GM19328 (cell line): ENCODE measurements at regions not wholly inside any gene's neighbourhood (a gene's known extent, or its start where the extent isn't known, plus 50 kb on each side); places are given as distances from the start of the nearest gene placed in this dataset.

Source experiments
- ATAC-seq: cut with Tn5 transposase; IDR thresholded peaks from one replicate; pipeline ENCODE4 v1.9.1; 2021; ENCODE audit warnings: mild to moderate bottlenecking, moderate library complexity; ENCODE audit not compliant: unreplicated experiment

DNA sequence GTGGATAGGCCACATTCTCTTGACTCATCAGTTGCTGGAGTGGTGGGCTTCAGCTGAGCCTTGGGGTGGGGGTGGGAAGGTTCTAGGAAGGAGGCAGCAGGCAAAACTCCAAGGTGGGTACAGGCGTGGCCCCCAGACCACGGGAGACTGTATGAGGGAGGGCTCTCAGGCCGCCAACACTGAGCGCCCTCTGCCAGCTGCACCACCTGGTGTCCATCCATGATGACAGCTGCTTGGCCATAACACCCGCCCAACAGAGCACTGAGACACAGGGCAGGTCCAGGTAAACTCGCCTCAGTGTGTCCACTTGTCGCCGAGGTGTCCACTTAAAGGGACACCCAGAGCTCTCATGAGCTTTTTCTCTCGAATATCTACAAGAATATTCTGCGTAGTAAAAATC, 133.5 kb downstream of the C16orf95 start:
- ATAC-seq, result no peak

DNA sequence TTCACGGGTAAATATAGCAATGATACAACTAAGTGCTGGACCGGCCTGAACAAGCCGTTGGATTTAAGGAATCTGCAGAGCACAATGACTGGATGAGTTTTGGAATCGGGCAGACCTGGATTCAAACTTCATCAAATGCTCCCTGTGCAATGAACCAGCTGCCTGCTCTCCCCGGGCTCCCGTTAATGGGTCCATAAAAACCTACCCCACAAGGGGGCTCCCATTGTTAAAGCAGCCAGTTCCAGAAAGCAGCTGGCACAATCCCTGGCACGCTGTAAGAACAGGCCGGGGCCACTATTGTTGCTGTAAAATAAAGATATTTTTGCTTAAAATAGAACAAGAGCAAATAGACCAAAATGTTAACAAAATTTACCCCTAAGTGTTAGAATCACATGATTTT, 131.9 kb downstream of the C16orf95 start:
- ATAC-seq, result no peak

DNA sequence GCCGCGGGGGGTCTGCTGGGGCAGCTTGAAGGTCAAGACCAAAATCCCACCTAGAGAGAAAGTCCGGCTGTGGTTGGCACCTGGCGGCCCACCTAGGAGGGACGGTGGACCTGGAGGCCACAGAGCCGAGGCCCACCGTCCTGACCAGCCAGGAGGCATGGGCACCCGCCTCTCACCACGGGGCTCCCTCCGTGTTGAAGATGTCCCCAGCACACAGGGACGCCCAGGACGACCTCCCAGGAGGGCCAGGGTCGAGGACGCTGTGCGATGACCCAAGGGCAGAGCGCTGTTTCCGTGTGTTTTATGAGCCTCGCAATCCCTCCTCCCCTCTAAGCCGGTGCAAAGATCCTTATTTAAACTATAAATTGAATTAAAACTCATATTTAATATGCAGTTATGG, 131.2 kb downstream of the C16orf95 start:
- no peak for ATAC-seq

DNA sequence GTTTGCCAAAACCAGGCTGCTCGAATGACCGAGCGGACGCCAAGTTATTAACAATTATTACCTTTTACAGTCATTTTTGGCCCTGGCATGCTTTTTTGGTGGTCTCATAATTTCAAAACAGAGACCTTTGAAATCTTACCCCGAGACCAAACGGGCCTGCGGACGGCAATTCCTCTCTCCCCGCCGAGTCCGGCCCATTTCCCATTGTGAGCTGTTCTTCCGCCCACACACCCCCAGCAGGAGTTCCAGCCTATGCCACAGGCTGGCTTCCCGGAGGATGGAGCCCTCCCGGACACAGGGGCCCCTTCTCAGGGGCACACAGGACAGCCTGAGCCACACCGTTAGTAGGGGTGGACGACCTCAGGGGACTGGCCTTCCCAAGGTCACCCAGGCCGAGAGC, 130.7 kb downstream of the C16orf95 start:
- no peak for ATAC-seq

DNA sequence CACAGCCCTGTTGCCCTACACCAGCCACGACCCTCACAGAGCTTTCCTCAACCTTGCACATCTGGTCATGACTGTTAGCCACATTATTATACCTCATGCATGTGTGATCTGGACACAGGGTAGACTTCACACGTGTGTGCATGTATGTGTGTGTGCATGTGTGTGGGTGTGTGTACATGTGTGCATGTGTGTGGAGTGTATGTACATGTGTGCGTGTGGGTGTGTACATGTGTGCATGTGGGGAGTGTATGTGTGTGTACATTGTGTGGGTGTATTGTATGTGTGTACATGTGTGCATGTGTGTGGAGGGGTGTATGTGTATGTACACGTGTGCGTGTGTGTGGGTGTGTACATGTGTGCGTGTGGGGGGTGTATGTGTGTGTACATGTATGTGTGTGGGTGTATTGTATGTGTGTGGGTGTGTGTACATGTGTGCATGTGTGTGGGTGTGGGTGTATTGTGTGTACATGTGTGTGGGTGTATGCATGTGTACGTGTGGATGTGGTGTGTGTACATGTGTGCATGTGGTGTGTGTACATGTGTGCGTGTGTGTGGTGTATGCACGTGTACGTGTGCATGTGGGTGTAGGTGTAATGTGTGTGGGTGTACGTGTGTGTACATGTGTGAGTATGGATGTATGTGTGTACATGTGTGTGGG, 130.2 kb downstream of the C16orf95 start:
- no peak for ATAC-seq

DNA sequence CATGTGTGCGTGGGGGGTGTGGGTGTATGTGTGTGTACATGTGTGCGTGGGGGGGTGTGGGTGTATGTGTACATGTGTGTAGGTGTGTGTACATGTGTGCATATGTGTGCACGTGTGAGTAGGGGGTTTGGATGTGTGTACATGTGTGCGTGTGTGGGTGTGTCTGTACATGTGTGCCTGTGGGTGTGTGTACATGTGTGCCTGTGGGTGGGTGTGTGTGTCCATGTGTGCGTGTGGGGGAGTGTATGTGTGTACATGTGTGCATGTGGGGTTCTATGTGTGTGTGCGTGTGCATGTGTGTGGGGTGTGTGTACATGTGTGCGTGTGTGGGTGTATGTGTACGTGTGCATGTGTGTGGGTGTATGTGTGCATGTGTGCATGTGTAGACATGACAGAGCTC, 129.1 kb downstream of the C16orf95 start:
- ATAC-seq, result no peak

DNA sequence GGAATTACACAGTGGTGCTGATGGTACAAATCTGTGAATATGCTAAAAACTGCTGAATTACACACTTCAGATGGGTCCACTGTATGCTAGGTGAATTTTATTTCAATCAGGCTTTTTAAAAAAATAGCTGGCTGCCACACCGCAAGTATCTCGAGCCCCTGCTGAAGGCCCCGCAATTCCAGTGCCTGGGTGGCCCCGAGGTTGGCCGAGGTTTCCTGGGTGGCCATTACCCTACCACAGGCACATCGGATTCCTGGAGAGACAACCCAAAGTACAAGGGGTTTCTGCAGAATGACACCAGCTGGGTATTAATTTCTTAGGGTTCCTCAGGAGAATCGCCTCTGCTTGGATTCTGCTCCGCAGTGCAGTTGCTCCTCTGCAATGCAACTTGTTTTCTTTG, 127.8 kb downstream of the C16orf95 start:
- ATAC-seq, result no peak

DNA sequence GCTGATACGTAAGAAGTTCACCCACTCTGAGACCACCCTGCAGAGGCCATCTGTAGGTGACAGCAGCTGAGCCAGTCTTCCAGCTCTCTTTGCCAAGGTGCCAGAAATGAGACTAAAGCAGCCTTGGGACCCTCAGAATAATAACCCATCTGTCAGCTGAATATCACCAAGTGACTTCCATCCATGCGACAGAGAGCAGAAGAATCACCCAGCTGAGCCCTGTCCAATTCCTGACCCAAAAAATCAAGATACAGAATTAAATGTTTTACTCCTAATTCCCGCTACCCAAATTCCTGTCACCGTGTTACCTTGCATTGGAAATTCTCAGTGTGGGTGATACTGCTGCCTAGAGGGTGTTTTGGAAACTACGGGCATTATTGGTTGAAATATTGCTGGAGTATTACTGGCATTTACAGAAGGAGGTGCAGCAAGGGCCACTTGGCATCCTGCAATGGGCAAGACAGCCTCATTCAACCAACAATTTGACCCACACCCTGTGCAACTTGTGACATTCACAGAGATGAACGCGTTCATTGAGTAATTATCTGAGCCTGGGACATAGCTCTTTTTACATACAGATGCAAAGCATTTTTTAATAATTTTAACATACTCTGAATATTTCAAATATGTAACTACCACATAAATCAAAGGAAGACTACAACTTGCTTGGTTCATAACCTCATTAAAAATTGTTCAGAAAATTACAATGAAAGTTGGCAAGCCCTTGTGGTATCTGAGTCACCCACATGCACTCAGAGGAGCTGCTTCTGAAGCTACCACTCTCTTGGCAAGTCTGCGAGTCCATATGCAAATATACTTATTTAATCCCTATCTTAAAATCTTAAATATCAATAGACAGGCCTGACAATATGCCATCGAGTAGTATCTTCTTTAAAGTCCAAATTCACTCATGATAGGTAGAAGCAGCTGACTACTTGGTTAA, 126.6 kb downstream of the C16orf95 start:
- no peak for ATAC-seq

DNA sequence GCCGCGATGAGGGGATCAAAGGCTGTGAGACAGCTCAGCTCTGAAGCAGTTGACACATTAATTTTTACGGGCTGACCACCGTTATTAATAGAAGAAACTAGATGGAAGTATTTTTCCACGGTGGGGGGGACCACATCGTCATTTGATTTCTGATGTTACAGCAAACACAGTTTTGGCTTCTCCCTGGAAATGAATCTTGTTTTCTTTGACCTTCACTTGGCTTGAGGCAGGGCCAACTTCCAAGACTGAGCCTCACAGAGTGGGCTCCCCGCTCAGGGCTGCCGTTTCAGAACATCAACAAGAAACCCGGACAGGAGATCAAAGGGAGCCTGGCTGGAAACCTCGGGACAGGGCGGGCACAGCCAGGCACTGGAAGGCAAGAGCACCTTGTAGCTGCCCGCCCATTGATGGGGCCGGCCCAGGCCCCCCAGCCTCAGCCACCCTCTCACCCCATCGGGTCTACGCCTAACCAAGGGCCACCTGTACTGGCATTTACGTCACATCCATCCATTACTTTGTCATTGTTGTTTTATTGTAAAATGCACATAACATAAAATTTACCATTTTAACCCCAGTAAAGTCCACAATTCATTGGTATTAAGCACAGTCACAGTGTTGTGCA, 124.6 kb downstream of the C16orf95 start:
- no peak for ATAC-seq

DNA sequence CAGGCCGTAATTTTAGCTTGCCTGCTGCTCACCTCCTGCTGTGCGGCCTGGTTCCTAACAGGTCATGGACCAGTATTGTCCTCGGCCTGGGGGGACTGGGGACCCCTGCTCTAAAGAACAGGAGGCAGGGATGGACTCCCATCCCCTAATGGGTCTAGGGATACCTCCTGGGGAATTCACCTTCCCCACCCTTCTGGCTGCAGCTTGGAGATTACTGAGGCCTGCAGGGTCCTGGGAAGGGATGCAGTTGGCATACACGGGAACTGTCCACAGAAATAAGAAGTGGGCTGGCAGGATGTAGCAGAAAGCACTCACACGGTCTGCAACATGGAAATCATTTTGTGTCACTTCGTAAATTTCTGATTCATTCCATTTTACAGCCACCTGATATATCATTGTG, 123.0 kb downstream of the C16orf95 start:
- ATAC-seq, result no peak

DNA sequence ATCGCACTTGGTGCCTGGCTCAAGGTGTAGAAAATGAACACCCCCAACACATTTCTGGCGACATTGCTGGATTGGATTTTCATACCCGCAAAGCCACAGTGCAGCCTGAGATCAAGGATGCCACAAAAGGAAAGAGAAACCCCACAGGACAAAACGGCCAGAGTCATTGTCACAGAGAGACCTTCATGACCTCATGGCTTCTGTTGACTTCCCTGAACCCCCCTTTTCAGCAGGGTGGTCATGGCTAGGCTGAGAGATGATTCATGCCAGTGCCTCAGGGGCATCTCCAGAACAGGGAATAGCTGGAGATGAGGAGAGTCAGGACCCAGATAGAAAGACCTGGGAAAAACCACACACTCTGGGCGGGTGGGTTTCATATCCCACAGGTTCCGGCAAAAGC, 122.0 kb downstream of the C16orf95 start:
- ATAC-seq, result no peak

DNA sequence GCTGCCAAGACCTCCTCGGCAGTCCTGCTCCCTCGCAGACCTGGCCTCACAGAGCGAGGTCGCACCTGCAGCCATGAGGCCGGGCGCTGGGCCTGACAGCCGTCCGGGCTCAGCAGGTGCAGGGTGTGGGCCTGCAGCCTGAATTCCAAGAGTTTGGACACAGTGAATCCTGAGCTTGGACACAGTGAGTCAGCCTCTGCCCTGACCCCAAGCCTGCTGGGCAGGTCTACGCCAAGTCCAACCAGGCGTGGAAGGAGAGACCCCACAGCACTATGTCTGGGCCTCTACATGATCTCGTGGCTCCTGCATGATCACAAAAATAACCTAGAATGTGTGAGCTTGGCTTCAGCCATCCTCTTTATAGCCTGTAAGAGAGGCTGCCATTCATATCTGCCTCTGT, 121.0 kb downstream of the C16orf95 start:
- no peak for ATAC-seq

DNA sequence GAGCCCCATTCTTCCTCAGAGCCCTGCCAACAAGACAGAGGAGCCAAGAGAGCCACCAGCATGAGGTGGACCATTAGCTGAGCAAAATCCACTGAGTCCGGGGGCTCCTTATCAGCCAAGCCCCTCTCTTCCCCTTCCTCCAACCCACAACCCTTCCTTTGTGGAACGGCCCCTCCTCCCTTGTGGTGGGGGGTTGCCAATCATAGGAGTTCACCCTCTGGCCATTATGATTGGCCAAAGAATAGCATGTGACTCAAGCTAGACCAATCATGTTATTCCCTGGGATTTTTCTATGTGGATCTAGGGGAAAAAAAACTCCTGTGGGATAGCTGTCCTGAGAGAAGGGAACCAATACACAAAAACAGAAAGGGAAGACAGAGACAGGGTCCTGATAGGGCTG, 120.5 kb downstream of the C16orf95 start:
- no peak for ATAC-seq

DNA sequence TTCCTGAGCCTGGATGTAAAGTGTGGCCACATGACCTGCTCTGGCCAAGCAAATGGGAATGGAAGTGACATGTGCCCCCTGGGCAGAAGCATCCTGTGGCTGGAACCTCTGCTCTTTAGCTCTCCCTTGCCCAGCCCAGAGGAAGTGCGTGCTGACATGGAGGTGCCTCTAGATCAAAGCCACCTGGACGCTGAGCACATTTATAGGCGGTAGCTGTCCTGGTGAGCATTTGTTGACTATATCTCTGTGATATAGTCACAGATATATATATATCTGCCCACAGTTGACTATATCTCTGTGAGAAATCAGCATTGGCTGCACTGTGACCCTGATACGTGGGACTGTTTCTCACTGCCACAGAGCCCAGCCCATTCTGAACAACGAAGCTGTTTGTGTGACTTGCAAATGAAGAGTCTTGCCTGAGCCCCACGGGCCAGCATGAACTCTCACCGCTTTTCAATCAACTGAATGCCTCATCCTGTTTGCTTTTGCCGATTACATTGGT, 118.8 kb downstream of the C16orf95 start:
- no peak for ATAC-seq

DNA sequence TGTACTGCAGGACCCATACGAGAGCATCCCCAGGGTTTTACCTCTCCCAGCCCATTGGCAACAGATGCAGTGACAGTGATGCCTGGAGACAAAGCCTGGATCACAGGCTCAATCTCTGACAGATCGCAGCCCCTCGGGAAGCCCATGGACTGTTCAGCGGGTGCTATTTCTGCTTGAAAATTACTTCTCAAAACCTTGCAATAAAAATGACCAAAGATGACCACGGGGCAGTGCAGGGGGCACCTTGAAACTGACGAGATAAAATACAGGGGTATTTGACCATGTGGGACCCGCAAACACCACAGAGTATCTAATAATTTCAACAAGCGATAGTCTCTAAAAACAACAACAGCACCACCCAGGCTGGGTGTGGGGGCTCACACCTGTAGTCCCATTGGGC, 118.3 kb downstream of the C16orf95 start:
- ATAC-seq, result no peak

DNA sequence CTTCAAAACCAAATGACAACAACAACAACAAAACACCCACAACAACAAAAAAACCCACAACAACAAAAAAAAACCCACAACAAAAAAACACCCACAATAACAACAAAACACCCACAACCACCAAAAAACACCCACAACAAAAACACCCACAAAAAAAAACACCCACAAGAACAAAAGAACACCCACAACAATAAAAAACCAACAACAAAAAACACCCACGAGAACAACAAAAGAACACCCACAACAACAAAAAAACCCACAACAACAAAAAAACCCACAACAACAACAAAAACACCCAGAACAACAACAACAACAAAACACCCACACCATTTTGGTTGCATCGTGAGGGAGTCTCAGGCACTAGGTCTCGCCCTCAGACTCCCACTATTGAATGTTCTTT, 117.8 kb downstream of the C16orf95 start:
- no peak for ATAC-seq

DNA sequence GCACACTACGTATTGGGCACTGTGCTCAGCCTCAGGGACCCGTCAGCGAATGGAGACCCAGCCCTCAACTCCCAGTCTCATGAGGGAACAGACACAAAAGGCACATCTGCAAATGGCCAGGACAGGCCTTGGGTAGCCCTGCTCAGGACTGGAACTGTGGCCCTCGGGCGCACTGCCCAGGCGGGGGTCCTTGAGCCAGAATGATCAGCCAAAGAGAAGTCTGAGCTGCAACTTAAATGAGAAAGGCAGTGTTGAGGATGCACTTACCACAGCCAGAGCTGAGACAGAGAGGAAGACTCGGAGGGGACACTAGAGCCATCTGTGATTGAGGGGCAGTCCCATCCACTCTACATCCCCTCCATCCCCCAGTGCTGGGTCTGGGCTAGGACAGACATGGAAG, 117.3 kb downstream of the C16orf95 start:
- no peak for ATAC-seq

DNA sequence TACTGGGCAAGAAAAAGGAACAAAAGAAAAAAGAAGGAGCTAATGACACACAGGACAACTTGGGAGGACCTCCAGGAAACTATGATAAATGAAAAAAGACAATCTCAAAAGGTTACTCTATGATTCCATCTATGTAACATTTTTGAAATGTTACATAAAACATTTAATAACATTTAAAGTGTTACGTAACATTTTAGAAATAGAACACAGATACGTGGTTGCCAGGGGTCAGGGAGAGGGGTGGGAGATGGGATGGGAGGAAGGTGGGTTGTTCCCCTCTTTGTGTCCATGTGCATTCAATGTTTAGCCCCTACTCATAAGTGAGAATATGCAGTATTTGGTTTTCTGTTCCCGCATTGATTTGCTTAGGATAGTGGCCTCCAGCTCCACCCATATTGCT, 116.6 kb downstream of the C16orf95 start:
- ATAC-seq, result no peak

DNA sequence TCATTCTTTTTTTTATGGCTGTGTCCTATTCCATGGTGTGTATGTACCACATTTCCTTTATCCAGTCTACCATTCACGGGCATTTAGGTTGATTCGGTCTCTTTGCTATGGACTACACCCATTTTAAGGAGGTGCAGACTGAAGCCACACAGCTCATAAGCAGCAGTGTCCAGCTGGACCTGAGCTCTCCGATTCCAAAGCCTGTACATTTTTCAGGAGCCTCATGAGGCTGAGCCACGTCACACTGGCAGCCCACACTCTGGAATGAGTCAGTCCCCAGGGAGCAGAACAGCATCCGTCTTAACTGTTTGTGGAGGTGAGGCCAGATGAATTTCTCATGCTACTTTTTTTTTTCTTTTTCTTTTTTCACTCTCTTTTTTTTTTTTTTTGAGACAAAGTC, 116.1 kb downstream of the C16orf95 start:
- no peak for ATAC-seq

DNA sequence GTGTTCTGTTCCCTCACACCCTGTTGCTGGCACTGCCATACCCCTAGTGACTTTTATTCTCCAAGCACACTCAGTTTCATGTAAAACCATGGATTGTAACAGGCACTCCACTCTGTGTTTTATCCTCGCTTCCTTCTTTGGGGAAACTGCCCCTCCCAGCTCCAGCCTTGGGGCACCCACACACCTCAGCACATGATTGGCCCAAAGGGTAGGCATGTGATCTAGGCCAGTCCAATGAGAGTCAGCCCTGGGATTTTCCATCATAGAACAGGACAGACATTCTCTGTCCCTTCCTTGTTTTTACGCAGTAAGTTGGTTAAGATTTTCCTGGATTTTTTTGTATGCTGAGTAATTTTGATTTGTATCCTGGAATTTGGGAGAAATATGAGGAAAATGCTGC, 115.4 kb downstream of the C16orf95 start:
- ATAC-seq, result no peak

DNA sequence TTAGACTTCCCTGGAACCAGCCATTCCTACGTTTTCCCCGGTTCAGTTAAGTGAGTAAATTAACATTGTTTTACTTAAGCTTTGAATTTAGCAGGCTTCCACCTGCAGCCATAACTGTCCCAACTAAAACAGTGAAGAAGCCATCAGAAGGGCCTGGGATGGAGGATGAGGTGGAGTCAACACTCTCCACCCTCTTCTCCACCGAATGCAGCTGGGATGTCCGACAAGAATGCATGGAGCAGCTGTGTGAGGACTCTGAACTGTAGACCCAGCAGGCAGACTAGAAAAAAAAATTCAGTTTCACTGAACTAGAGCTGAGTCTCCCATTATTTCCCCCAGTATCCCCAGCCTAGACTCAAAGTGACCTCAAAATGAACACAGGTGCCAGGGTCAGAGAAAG, 114.8 kb downstream of the C16orf95 start:
- ATAC-seq, result no peak
